SK-N-SH treated with all-trans-retinoic acid at 6 μM for 48 hours (cell line): ENCODE measurements at regions not wholly inside any gene's neighbourhood (a gene's known extent, or its start where the extent isn't known, plus 50 kb on each side); places are given as distances from the start of the nearest gene placed in this dataset.

Source experiments
- ATAC-seq: fragments of 200-7000 bp; cut with Tn5 transposase; 3 replicates; pipeline ENCODE4 v1.9.1; 2020; ENCODE audit warnings: mild to moderate bottlenecking, moderate library complexity
- BACH2 ChIP-seq: fragments of 250-450 bp; sonication (Bioruptor Pico); IDR thresholded peaks from 2 replicates; pipeline ENCODE4 v1.9.0; 2021; ENCODE audit warnings: mild to moderate bottlenecking, borderline replicate concordance
- CREB5 ChIP-seq: fragments of 250-450 bp; sonication (Bioruptor Pico); IDR thresholded peaks from 2 replicates; pipeline ENCODE4 v1.5.1; 2020; ENCODE audit warnings: low read depth, mild to moderate bottlenecking, moderate library complexity
- CSDC2 ChIP-seq: fragments of 250-450 bp; sonication (Bioruptor Pico); IDR thresholded peaks from 2 replicates; pipeline ENCODE4 v1.5.0; 2020; ENCODE audit warnings: mild to moderate bottlenecking, moderate library complexity
- CSRNP3 ChIP-seq: fragments of 250-450 bp; sonication (Bioruptor Pico); IDR thresholded peaks from 2 replicates; pipeline ENCODE4 v1.5.1; 2021; ENCODE audit warnings: mild to moderate bottlenecking, moderate library complexity
- ESRRG ChIP-seq: fragments of 250-450 bp; sonication (Bioruptor Pico); IDR thresholded peaks from 2 replicates; pipeline ENCODE4 v1.6.1; 2021; ENCODE audit warnings: mild to moderate bottlenecking
- GLIS3 ChIP-seq: fragments of 250-450 bp; sonication (Bioruptor Pico); IDR thresholded peaks from 2 replicates; pipeline ENCODE4 v1.5.0; 2020; ENCODE audit warnings: mild to moderate bottlenecking, moderate library complexity
- ISL1 ChIP-seq: fragments of 250-450 bp; sonication (Bioruptor Pico); IDR thresholded peaks from 2 replicates; pipeline ENCODE4 v2.1.2; 2022; ENCODE audit warnings: mild to moderate bottlenecking, moderate library complexity
- OSR1 ChIP-seq: fragments of 250-450 bp; sonication (Bioruptor Pico); IDR thresholded peaks from 2 replicates; pipeline ENCODE4 v1.8.0; 2022; ENCODE audit warnings: moderate library complexity, mild to moderate bottlenecking, inconsistent platforms
- PATZ1 ChIP-seq: fragments of 250-450 bp; sonication (Bioruptor Pico); IDR thresholded peaks from 2 replicates; pipeline ENCODE4 v1.8.0; 2020; ENCODE audit warnings: mild to moderate bottlenecking, moderate library complexity, borderline replicate concordance
- POU6F1 ChIP-seq: fragments of 250-450 bp; sonication (Bioruptor Pico); IDR thresholded peaks from 2 replicates; pipeline ENCODE4 v1.8.0; 2021; ENCODE audit warnings: low read depth, mild to moderate bottlenecking, moderate library complexity, borderline replicate concordance
- PPARA ChIP-seq: fragments of 250-450 bp; sonication (Bioruptor Pico); IDR thresholded peaks from 2 replicates; pipeline ENCODE4 v1.5.0; 2020; ENCODE audit warnings: mild to moderate bottlenecking, borderline replicate concordance
- RARB ChIP-seq: fragments of 250-450 bp; sonication (Bioruptor Pico); IDR thresholded peaks from 2 replicates; pipeline ENCODE4 v1.8.0; 2021; ENCODE audit warnings: mild to moderate bottlenecking, moderate library complexity
- SNAI2 ChIP-seq: fragments of 250-450 bp; sonication (Bioruptor Pico); IDR thresholded peaks from 2 replicates; pipeline ENCODE4 v1.5.0; 2020; ENCODE audit warnings: mild to moderate bottlenecking, moderate library complexity
- TCF4 ChIP-seq: fragments of 250-450 bp; sonication (Bioruptor Pico); IDR thresholded peaks from 2 replicates; pipeline ENCODE4 v1.8.0; 2021; ENCODE audit warnings: mild to moderate bottlenecking, moderate library complexity, borderline replicate concordance
- TOX ChIP-seq: fragments of 250-450 bp; sonication (Bioruptor Pico); IDR thresholded peaks from 2 replicates; pipeline ENCODE4 v1.8.0; 2021; ENCODE audit warnings: mild to moderate bottlenecking, moderate library complexity, borderline replicate concordance
- TSHZ2 ChIP-seq: fragments of 250-450 bp; sonication (Bioruptor Pico); IDR thresholded peaks from 2 replicates; pipeline ENCODE4 v1.5.0; 2020; ENCODE audit warnings: mild to moderate bottlenecking, moderate library complexity
- ZC3H10 ChIP-seq: fragments of 250-450 bp; sonication (Bioruptor Pico); IDR thresholded peaks from 2 replicates; pipeline ENCODE4 v1.5.1; 2021; ENCODE audit warnings: mild to moderate bottlenecking, moderate library complexity
- ZFP3 ChIP-seq: fragments of 250-450 bp; sonication (Bioruptor Pico); IDR thresholded peaks from 2 replicates; pipeline ENCODE4 v1.5.0; 2020; ENCODE audit warnings: mild to moderate bottlenecking, moderate library complexity
- ZFP30 ChIP-seq: fragments of 450-650 bp; formaldehyde crosslinking; IDR thresholded peaks from 2 replicates; pipeline ENCODE4 v1.5.0; 2022; ENCODE audit warnings: mild to moderate bottlenecking, moderate library complexity
- ZNF565 ChIP-seq: fragments of 450-650 bp; formaldehyde crosslinking; conservative IDR thresholded peaks from 2 replicates; pipeline ENCODE4 v1.5.0; 2020; ENCODE audit warnings: low read depth, mild to moderate bottlenecking, moderate library complexity
- ZNF70 ChIP-seq: fragments of 450-650 bp; formaldehyde crosslinking; IDR thresholded peaks from 2 replicates; pipeline ENCODE4 v1.5.0; 2020; ENCODE audit warnings: mild to moderate bottlenecking, moderate library complexity
- ZNF8 ChIP-seq: fragments of 450-650 bp; formaldehyde crosslinking; IDR thresholded peaks from 2 replicates; pipeline ENCODE4 v1.5.0; 2020; ENCODE audit warnings: mild to moderate bottlenecking, moderate library complexity

- TF ChIP-seq GLIS3 (CRISPR knock-in tag) (no peak), TSHZ2 (CRISPR knock-in tag) (no peak), CSDC2 (CRISPR knock-in tag) (no peak), ZFP30 (CRISPR knock-in tag) (no peak), ESRRG (CRISPR knock-in tag) (no peak), ZC3H10 (CRISPR knock-in tag) (no peak), ZNF70 (no peak)
- TF ChIP-seq, all 23 proteins: peak for 0
- ATAC-seq, result no peak
These were observed 275.6 kb upstream of the PROK2 start for GRCh38 chr3:72060447-72061034.

- TF ChIP-seq BACH2 (CRISPR knock-in tag), result no peak
- no peak for TF ChIP-seq ZNF8 (CRISPR knock-in tag)
- no peak for TF ChIP-seq ESRRG (CRISPR knock-in tag)
- TF ChIP-seq TOX (CRISPR knock-in tag), result no peak
- TF ChIP-seq OSR1 (CRISPR knock-in tag), result no peak
- TF ChIP-seq, all 23 proteins: peak for 0
- ATAC-seq, result no peak
These were observed 273.6 kb upstream of the PROK2 start for GRCh38 chr3:72058493-72059081.

GRCh38 chr3:72055436-72055835 is 270.5 kb upstream of the PROK2 start:
- TF ChIP-seq RARB (no peak), CREB5 (no peak), CSRNP3 (CRISPR knock-in tag) (no peak), SNAI2 (CRISPR knock-in tag) (no peak)
- TF ChIP-seq, all 23 proteins: peak for 0
- ATAC-seq, result no peak

GRCh38 chr3:72054976-72055375 is 270.0 kb upstream of the PROK2 start:
- no peak for ATAC-seq
- no peak for TF ChIP-seq CREB5
- TF ChIP-seq ESRRG (CRISPR knock-in tag), result no peak
- no peak for TF ChIP-seq ZC3H10 (CRISPR knock-in tag)
- no peak for TF ChIP-seq ZNF565
- no peak for TF ChIP-seq PPARA (CRISPR knock-in tag)
- no peak for TF ChIP-seq ISL1 (CRISPR knock-in tag)
- TF ChIP-seq TSHZ2 (CRISPR knock-in tag), result no peak
- no peak for TF ChIP-seq ZNF70
- no peak for TF ChIP-seq PATZ1 (CRISPR knock-in tag)
- TF ChIP-seq TCF4, result no peak
- TF ChIP-seq GLIS3 (CRISPR knock-in tag), result no peak
- TF ChIP-seq RARB, result no peak
- TF ChIP-seq TOX (CRISPR knock-in tag), result no peak
- no peak for TF ChIP-seq ZFP3 (CRISPR knock-in tag)
- no peak for TF ChIP-seq OSR1 (CRISPR knock-in tag)
- TF ChIP-seq ZFP30 (CRISPR knock-in tag), result no peak
- no peak for TF ChIP-seq POU6F1
- no peak for TF ChIP-seq SNAI2 (CRISPR knock-in tag)
